K562 (cell line): ENCODE measurements at regions not wholly inside any gene's neighbourhood (a gene's known extent, or its start where the extent isn't known, plus 50 kb on each side); places are given as distances from the start of the nearest gene placed in this dataset.

Experiments used
- CTCF ChIP-seq, 3 experiments: IDR thresholded peaks in 2 of 3; conservative IDR thresholded peaks in 1 of 3; 2 replicates each; pipeline ENCODE4 v1.5.1; 2011 to 2012; ENCODE audit warnings: low read length in 3 of 3, mild to moderate bottlenecking in 3 of 3, control low read depth in 2 of 3, improper control_type of control experiment in 1 of 3, inconsistent platforms in 1 of 3, low read depth in 1 of 3, mixed read lengths in 1 of 3, moderate library complexity in 1 of 3; ENCODE audit not compliant: insufficient read depth in 2 of 3
- E2F5 ChIP-seq: sonication (generic); formaldehyde crosslinking; IDR thresholded peaks from 2 replicates; pipeline ENCODE4 v1.8.0; 2022; ENCODE audit warnings: mild to moderate bottlenecking, missing genetic modification reagents
- EZH2 ChIP-seq: IDR thresholded peaks from 2 replicates; pipeline ENCODE4 v1.6.1; 2012; ENCODE audit warnings: low read depth, mild to moderate bottlenecking, inconsistent platforms, low read length, borderline replicate concordance
- POU5F1 ChIP-seq: fragments of 150-350 bp; IDR thresholded peaks from 2 replicates; pipeline ENCODE4 v1.6.1; 2014; ENCODE audit warnings: borderline replicate concordance, low read length, low read depth, mild to moderate bottlenecking; ENCODE audit not compliant: partially characterized antibody
- SOX6 ChIP-seq: fragments of 450-650 bp; IDR thresholded peaks from 2 replicates; pipeline ENCODE4 v1.6.1; 2014; ENCODE audit warnings: mild to moderate bottlenecking
- ZNF785 ChIP-seq: fragments of 250-450 bp; sonication (Bioruptor Pico); IDR thresholded peaks from 2 replicates; pipeline ENCODE4 v1.4.0; 2020; ENCODE audit warnings: mild to moderate bottlenecking

GRCh38 chr11:23611726-23612125, 751.5 kb upstream of the CCDC179 start:
- no peak for TF ChIP-seq POU5F1
- TF ChIP-seq SOX6: no peak
- TF ChIP-seq CTCF (IDR thresholded peaks at IDR 0.05 in 2 of 3, conservative IDR thresholded peaks at IDR 0.05 in 1 of 3; ENCODE audit: insufficient read depth in 2 of 3, low read depth in 1 of 3, low read length in 3 of 3): no peak
- TF ChIP-seq E2F5: no peak
- no peak for TF ChIP-seq ZNF785 (CRISPR knock-in tag)
- TF ChIP-seq EZH2: no peak
